ENCODE measurements at regions not wholly inside any gene's neighbourhood (a gene's known extent, or its start where the extent isn't known, plus 50 kb on each side); places are given as distances from the start of the nearest gene placed in this dataset.
A peak's percentile ranks its signal among the peaks of the same experiment; 100 is the strongest.
"Not testable (repeated sequence)": the region's sequence is repeated elsewhere in the genome, so short reads cannot be mapped to it uniquely, and the experiment has no call there.

DNA sequence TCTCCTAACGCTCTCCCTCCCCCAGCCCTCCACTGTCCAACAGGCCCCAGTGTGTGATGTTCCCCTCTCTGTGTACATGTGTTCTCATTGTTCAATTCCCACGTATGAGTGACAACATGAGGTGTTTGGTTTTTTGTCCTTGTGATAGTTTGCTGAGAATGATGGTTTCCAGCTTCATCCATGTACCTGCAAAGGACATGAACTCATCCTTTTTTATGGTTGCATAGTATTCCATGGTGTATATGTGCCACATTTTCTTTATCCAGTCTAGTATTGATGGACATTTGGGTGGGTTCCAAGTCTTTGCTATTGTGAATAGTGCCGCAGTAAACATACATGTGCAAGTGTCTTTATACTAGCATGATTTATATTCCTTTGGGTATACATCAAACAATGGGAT, 347.4 kb downstream of the MAGEE1 start:
- not testable (repeated sequence) for DNase-seq

DNA sequence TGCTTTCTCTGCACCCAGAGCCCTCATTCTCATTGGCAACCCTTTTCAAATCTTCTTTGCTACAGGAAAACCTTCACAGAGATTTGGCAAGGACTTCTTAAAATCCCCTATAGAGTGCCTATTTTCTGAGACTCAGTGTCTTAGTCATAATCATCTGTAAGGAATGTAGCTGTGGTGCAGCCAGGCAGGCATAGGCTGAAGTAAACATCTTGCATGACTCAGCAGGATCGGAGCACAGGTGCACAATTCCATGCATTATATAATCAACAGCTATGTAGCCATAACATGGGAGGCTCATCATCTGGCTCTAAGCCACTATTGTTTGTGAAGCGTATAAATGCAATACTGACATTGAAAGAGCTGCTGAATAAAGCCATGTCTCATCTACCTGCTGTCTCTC, 368.8 kb downstream of the MAGEE1 start:
- no peak for DNase-seq

DNA sequence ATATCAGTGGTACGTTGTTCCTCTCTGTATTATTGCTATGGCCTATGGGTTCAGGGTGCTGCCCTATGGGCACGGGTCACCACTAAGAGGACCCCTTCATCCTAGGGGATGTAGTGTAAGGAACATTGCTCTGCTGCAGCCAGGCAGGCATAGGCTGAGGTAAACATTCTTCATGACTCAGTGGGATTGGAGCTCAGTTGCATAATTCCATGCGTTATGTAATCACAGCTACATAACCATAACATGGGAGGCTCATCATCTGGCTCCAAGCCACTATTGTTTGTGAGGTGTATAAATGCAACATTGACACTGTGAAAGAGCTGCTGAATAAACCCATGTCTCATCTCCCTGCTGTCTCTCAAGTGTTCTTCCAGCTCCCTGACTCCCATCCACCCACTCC, 375.2 kb downstream of the MAGEE1 start:
- no peak for DNase-seq

DNA sequence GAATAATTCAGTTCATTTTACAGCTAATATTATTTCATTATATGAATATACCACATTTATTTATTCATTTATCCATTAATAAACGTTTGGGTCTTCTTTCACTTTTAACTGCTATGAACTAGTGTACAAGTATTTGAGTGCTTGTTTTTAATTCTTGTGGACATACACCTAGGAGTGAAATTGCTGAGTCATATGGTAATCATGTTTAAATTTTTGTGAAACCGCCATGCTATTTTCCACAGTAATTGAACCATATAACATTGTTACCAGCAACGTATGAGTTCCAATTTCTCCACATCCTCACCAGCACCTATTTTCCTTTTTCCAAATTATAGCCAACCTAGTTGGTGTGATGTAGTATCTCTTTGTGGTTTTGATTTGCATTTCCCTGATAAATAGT, 388.2 kb downstream of the MAGEE1 start:
- no peak for DNase-seq

DNA sequence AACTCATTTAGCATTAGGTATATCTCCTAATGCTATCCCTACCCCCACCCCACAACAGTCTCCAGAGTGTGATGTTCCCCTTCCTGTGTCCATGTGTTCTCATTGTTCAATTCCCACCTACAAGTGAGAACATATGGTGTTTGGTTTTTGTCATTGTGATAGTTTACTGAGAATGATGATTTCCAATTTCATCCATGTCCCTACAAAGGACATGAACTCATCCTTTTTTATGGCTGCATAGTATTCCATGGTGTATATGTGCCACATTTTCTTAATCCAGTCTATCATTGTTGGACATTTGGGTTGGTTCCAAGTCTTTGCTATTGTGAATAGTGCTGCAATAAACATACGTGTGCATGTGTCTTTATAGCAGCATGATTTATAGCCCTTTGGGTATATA, 389.8 kb downstream of the MAGEE1 start:
- not testable (repeated sequence) for DNase-seq

DNA sequence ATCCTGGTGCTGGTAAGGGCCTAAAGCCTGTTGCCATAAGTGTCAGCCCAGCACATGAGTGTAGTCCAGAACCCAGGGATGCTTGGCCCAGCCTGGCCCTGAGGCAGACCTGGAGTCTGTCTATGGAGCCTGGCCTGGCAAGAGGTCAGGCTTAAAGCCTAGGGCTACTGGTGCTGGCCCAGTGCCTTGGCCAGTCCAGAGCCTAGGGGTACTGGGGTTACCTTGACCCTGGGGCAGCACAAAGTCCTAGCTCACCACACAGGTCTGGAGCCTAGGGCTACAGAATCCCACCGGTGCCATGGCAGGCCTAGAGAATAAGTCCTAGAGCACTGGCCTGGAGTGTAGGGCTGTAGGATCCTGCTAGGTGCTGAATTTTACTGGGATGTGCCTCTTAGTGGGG, 393.8 kb downstream of the MAGEE1 start:
- DNase-seq = no peak

DNA sequence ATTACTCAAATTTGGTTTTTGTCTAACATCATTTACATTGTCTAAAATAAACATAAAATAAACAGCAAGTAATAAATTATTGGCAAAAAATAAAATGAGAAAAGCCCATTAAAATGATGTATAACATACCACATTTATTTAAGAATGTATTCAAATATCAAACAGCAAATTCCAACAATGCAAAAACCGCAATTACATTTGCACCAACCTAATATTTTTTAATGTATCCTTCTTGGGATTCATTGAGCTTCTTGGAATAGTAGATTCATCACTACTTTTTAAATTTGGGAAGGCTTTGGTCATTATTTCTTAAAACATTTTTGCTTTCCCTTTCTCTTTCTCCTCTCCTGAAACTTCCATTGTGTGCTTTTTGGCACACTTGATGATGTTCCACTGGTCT, 400.2 kb downstream of the MAGEE1 start:
- DNase-seq = no peak

DNA sequence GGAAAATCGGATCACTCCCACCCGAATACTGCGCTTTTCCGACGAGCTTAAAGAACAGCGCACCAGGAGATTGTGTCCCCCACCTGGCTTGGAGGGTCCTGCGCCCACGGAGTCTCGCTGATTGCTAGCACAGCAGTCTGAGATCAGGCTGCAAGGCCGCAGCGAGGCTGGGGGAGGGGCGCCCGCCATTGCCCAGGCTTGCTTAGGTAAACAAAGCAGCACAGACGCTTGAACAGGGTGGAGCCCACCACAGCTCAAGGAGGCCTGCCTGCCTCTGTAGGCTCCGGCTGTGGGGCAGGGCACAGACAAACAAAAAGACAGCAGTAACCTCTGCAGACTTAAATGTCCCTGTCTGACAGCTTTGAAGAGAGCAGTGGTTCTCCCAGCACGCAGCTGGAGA, 413.4 kb downstream of the MAGEE1 start:
- not testable (repeated sequence) for DNase-seq

DNA sequence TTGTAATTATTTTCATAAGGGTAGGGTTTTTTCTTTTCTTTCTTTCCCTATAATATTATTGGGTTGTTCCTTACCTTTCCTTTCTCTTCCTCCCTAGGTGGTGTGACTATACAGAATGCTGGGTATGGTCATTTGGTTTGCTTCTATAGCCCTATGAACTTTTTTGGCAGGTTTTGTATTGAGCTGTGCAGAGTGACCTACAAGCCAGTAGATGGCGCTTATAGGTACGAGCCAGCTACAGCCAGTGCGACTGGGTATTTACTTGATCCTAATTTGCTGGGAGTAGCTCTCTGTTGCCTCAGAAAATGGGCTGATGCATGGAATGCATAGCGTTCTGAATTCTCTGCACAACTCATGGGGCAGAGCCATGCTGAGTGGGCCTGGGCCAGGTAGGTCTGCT, 423.3 kb downstream of the MAGEE1 start:
- DNase-seq = no peak

DNA sequence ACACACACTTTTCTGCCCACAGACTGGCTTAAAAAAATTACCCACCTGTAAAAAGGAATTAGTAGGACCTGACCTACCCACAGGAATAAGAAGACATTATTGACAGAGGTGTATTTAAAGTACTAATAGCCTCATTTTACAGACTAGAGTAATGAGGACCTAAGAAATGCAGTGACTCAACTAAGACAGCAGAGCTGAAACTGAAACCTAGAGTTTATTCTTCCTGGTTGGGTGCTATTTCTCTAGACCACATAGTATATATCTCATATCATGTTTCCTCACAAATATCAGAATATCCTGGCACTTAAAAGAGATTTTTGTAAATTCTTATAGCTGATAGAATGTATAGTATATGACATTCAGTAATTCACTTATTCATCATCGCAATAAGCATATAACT, 435.0 kb downstream of the MAGEE1 start:
- no peak for DNase-seq

DNA sequence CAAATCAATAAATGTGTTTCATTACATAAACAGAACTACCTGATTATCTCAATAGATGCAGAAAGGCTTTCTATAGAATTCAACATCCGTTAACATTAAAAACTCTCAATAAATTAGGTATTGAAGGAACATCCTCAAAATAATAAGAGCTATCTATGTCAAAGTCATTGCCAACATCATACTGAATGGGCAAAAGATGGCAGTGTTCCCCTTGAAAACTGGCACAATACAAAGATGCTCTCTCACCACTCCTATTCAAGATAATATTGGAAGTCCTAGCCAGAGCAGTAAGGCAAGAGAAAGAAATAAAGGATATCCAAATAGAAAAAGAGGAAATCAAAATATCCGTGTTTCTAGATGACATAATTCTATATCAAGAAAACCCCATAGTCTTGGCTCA, 466.4 kb downstream of the MAGEE1 start:
- no peak for DNase-seq

DNA sequence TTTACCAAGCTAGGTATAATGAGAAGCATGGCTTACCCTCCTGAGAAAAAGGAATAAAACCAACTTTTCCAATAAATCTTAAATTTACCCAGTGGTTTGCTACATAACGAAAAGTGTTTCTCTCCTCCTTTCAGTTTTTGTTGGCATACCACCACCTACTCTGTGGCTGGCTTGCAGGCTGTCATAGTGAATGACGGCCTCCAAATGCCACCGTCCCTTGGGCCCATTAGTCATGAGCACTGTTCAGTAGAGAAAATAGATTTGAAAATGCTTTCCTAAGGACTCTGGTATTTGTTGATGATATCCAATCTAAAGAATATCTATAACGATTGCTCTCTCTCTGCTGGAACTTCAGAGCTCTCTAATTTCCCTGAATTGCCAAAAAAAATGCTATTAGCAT, 488.3 kb downstream of the MAGEE1 start:
- DNase-seq = no peak

DNA sequence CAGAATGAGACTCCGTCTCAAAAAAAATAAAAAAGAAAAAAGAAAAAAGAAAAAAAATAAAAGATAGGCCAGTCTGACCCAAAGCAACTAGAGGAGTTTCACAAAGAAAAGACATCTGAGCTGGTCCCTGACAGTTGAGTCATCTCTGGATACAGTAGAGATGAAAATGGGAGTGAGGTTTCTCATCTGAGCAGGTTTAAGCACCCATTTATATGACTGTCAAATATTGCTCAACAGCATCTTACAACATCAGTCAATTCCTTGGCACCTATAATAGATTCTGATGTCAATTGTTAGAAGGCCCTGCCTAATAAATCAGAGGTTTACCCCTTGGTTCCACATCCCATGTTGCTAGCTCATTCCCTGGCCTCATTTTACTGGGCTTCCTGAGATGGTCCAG, 490.5 kb downstream of the MAGEE1 start:
- no peak for DNase-seq

DNA sequence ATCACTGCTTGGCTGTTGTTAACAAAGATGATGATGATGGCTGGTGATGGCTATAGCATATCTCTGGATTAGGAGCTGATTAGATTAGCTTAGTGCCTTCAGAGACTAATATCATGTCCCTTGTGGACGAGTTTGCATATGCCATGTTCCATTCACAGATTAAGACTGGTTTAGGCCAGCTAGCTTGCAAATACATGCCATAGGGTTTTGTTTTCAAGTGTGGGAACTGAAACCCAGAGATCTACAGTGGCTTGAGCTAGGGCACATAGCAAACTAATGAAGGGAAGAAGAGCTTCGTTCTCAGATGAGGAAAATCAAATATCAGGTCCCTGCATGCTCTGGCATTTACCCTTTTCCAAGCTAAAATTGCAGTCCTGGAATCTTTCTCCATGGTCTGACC, 492.3 kb downstream of the MAGEE1 start:
- no peak for DNase-seq

DNA sequence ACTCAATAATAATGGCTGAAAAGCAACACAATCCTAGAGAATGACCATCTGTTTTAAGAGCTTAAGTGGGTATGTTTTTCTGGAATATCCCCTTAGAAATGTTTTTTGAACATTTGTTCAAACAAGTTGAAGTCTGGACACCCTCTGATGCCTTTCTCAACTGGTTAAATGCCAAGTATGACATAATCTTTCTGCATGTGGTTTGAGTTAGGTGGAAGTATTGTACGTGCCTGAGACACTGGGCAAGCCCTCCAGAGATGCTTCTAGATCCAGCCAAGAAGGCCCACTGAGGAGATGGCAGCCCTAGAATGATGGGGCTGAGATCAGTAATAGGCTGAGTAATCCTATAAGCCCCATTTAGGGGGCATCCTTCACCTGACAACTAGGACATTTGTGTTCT, 493.1 kb downstream of the MAGEE1 start:
- no peak for DNase-seq

DNA sequence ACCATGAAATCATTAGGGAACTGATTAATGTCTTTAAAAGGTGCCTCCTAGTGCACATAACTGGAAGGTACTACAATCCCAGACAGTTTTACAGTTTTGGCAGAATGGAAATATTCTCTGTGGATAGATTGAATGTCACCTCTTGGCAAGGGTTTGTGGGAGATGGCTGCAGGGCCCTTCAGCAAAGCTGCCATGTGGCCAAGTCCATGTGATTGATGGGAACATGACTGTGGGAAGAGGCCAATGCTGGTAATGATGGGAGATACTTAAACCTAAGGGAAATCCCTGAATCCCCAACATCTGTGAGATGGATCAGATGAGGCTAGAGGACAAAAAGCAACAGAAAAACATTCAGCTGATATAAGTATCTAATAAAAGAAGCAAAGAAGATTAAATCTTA, 493.7 kb downstream of the MAGEE1 start:
- DNase-seq = no peak

DNA sequence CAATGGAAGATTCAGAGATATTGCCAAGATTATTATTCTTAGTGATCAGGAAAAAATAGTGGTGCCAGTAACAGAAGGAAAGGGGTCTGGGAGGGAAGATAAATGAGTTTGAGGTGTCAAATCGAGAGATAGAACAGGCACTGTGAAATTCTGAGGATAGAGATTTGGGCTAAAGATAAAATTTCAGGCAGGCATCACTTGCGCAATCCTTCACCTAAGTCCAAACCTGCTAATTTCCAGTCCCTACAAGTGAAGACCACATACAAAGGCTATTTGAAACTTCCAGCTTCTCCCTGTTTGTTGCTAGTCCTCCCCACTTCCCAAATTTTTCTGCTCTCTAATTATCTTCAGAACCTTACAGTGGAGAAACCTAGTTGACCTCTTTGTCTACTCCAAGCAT, 494.6 kb downstream of the MAGEE1 start:
- DNase-seq = no peak

DNA sequence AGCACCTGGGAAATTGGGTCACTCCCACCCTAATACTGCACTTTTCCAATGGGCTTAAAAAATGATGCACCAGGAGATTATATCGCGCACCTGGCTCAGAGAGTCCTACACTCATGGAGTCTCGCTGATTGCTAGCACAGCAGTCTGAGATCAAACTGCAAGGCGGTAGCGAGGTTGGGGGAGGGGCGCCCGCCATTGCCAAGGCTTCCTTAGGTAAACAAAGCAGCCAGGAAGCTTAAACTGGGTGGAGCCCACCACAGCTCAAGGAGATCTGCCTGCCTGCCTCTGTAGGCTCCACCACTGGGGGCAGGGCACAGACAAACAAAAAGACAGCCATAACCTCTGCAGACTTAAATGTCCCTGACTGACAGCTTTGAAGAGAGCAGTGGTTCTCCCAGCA, 497.1 kb downstream of the MAGEE1 start:
- not testable (repeated sequence) for DNase-seq

DNA sequence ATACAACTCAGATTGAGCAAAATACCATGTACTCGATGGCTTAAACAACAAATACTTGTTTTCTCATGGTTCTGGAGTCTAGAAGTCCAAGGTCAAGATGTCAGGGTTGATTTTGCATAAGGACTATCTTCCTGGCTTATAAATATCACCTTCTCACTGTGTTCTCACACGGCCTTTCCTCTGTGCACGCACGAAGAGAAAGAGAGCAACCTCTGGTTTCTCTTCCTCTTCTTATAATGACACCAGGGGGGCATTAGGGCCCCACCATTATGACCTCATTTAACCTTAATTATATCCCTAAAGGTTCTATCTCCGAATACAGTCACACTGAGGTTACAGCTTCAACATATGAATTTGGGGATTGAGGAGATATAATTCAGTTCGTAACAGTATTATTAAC, 504.0 kb downstream of the MAGEE1 start:
- DNase-seq = no peak

DNA sequence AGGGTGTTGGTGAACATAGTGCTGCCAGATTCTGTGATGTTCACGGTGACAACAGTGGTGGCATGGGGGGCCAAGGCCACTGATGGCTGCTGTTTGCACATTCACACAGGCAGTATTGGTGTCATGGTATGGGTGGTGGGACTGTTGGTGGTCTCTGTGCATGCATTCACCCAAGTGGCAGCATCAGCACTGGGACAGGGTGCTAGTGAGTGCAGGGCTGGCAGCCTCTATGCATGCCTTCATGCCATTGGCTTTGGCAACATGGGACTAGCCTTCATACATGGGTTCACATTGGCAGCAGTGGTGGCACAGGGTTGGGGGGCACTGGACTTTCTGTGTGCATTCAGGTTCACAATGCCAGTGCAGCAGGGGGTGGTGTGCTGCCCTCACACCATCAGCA, 489.7 kb upstream of the FGF16 start:
- DNase-seq = no peak

DNA sequence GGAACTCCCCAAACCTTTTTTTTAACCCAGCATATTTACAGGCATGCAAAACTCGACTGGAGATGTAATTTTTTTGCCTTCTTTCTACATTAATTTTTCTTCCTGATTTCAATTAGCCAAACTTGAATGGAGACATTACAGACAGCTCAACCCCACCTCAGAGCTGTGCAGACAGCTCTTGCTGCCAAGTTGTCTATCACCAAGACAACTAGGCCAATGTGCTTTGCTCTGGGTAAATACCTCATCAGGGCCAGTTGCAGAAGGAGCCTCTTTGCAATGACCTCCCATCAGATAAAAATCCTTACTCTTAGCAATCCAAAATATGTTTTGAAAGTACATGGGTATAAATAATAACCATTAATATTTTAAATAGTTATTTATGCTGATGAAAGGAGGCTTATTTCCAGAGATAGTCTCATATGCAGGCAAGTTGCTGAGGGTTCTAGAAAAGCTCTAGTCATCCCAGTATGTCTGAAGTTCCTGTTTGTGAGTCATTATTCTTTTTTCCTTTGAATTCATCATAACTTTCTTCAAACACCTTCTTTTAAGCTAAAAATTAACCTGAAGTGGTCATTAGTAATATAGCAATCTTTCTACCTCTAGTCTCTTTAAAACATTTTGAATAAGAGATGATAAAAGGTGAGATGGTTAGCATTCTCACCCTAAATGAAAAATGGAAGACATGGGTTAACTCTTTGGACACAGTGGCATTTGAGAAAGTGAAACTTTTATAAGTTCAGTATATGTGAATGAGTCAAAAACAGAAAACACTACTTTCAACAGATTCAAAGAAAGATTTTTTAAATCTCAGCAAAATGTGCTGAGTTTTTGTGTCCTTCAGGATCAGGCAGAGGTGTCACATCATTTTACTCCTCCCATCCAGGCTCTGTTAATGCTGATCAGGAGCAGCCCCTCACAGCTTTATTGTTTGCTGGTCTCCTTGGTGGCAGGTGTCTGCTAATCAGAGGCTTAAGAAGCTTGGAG, 475.5 kb upstream of the FGF16 start:
- DNase-seq = peak in 1 of 2 donors; percentile 1

DNA sequence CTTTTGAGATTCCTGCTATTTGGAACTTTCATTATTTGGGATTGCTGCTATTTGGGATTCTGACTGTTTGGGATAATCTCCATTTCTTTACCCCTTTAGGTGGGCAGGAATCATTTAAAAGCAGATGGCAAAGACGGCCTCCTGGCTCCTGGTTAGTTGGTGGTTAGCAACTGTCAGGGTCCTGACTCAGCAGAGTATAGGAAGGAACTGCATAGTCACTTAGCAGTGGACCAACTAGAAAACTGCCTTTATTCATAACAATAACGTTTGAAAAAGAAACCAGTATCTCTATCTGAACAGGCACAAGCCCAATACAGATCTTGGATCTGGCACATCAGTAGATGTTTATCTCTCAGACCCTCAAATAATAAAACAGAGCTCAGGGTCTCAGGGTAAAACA, 469.7 kb upstream of the FGF16 start:
- no peak for DNase-seq

DNA sequence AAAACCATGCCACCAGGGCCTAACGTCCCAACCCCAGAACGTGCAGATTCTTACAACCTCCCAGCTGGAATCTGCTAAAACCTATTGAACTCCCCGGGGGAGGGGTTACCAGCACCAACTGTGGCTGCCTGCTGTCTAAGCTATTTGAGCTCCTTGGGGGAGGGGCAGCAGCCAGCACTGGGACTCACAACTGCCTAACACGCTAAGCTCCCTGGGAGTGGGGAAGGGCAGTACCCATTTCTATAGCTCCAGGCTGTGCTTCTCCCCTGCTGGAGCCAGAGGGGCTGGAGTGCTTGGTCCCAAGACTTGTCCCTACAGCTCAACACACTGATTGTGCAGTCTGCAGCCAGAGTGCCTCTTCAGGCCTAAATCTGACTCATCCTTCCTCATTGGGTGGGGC, 459.8 kb upstream of the FGF16 start:
- DNase-seq = no peak

DNA sequence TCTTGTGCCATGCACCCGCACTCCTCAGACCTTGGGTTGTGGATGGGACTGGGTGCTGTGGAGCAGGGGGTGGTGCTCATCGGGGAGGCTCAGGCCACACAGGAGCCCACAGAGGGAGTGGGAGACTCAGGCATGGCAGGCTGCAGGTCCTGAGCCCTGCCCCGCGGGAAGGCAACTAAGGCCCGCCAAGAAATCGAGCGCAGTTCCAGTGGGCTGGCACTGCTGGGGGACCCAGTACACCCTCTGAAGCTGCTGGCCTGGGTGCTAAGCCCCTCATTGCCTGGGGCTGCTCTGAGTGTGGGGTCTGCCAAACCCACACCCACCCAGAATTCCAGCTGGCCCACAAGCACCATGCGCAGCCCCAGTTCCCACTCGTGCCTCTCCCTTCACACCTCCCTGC, 450.5 kb upstream of the FGF16 start:
- no peak for DNase-seq

DNA sequence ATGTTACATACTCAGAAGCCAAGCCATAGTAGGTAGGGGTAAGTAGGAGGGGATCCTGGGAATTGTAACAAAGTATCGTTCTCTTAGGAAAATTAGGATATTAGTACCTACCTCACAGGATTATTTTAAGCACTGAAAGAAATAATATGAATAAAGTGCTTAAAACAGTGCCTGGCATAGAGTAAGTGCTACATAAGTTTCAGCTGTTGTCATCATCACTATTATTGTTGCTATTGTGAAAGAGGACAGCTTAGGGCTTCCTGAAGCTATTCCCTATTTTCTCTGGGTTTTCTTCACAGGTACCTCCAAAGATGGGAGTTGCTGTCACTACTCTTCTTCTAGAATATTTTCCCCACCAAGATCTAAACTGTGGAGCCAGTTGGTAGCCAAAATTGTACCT, 443.7 kb upstream of the FGF16 start:
- no peak for DNase-seq
